ENCODE measurements at regions not wholly inside any gene's neighbourhood (a gene's known extent, or its start where the extent isn't known, plus 50 kb on each side); places are given as distances from the start of the nearest gene placed in this dataset.
A peak's percentile ranks its signal among the peaks of the same experiment; 100 is the strongest.

DNA sequence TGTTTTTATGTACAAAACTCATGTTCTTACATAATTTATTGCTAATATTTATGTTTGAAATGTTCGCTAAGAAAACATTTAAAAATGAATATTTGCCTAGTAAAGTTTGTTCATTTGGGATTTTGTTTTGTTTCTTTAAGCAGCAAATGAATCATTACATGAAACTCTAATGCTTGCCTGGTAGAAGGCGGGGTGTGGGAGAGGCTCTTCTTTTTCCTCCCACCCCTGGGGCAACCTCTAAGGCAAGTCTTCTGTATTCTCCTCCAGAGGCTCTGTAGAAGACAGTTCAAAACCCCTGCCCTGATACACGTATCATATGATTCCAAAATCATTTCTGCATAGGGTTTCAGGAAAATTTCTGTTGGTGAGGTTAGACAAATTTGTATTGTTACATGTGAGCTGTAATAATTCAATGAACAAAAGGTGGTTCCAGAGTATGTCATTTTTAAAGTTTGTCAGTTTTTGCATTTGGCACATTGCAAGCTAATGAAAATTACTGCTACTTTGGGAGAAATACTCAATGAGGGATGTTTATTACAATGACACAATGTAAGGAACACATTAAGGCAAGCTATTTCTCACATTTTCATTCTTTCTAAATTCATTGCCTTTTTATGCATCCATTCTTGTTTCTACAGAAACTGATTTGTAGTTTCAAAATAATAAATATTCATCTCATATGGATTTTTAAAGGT, 302.3 kb upstream of the UBE2E3 start:
- intact Hi-C loops (cut with DNase I) = no loop called here

GRCh38 chr2:180677200-180677599, 303.2 kb upstream of the UBE2E3 start:
- no peak for DNase-seq
- intact Hi-C loops (cut with DNase I) = no loop called here

More for the DNA sequence above, 302.3 kb upstream of the UBE2E3 start:
- DNase-seq = peak in 7 of 42 donors; percentile 13 to 63 (median 34)

DNA sequence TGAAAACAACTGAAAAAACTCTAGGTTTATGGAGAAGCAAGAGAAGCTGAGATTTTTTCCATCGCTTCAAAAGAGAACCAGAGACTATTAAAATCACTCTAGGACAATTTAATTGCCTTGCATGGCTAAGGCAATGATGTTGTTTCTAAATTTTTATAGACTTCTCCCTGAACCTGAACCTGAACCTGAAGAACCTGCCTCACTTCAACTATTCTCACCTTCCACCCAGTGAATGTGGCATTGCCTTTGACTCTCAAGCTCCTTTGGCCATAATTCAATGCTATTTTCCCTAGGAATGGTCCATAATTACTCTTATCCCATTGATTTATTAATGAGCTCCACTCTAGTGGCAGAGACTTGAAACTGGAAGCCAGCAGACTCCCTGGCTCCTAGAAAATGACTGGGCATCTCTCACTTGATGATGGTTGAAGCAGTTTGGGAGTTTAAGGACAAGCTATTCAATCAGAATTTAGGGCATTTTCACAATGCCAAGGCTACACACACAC, 303.8 kb upstream of the UBE2E3 start:
- intact Hi-C loops (cut with DNase I) = no loop called here

GRCh38 chr2:180675170-180675569, 305.2 kb upstream of the UBE2E3 start:
- intact Hi-C loops (cut with DNase I) = no loop called here
- no peak for DNase-seq

More for the DNA sequence above, 303.8 kb upstream of the UBE2E3 start:
- no peak for DNase-seq

DNA sequence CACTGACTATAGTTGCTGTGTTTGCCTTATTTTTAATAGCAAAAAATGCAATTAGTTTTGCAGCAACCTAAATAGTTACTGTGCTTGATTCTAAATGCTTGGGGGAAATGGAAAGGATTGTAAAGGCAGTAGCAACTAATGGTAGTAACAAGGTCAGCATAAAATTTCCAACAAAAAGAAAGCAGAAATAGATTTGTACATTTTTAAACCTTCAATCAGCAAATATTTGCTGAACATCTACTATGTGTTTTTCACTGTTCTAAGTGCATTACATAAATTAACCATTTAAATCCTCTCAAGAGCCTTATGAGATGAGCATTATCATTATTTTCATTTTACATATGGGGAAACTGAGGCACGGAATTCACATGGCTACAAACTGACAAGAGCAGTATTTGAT, 308.0 kb upstream of the UBE2E3 start:
- intact Hi-C loops (cut with DNase I) = no loop called here
- DNase-seq = no peak

GRCh38 chr2:180670302-180671003, 310.0 kb upstream of the UBE2E3 start:
- no peak for DNase-seq
- intact Hi-C loops (cut with DNase I) = no loop called here

DNA sequence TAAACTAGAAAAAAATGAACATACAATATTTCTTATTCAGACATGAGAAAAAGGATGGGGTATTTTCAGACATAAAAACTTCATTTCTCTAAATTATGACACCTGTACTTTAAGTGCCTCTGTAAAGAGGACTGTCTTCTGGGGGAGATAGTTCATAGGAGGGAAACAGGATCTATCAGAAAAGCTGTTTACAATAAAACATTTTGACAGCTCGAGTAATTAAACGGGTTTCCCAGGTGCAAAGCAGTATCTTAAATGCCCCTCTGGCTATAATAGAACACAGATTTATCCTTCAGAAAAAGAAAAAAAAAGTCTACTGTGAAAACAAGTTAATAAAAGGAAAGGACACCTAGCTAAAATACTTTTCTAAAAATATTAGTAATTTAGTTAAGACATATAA, 311.4 kb upstream of the UBE2E3 start:
- intact Hi-C loops (cut with DNase I) = no loop called here
- no peak for DNase-seq

GRCh38 chr2:180664507-180664906, 315.9 kb upstream of the UBE2E3 start:
- intact Hi-C loops (cut with DNase I) = no loop called here
- no peak for DNase-seq

DNA sequence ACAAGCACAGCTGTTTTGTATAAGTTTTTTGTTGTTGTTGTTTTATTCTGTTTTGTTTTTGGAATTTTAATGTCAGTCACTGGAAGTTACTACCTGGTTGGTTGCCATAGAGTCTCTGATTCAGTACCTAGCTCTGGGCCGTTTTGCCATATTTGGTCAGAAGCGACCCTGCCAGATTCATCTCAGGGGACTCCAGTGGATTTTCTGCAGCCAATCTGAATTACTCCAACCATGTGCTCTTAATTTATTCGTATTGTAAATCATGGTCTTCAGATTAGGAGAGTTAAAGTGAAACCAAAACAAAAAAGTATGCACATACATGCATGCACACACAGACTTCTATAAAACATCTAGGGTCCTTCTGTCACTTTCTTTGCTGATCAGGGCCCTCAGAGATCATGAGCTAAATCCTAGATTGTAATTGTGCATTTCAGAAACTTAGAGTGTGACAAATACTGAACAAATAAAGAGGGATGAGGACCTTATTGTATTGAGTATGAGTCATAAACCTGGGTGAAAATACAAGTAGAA, 317.4 kb upstream of the UBE2E3 start:
- DNase-seq = no peak
- intact Hi-C loops (cut with DNase I) = no loop called here

DNA sequence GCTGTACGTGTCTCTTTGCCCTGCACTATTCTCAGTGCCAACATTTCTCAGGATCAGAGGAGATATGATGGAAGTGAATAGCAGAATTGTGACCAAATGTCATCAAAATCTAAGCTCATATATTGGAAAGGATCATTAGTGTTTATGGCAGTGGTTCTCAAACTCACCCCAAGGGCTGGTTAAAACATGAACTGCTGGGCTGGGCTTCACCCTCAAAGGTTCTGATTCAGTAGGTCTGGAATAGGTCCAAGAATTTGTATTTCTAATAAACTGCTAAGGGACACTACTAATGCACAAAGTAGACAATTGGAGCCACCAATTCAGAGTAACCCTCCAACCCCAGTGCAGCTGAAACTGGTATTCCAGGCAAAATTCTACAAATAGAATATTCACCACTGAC, 317.9 kb upstream of the UBE2E3 start:
- intact Hi-C loops (cut with DNase I) = no loop called here
- DNase-seq = no peak

DNA sequence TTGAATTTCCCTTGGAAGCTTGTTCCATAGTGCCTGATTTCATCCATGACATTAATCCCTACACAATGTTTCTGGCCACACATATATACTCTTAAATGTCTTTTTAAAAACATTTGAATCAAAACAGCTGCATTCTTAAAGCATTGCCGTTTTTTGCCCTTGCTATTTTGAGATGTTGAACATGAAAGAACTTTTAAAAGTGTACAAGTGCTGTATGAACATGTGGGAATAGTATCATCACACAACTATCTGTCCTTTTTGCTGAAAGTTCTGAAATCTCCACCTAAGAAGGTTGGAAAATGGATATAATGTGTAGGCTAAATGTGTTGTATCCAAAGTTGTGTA, 318.7 kb upstream of the UBE2E3 start:
- DNase-seq = no peak
- intact Hi-C loops (cut with DNase I) = no loop called here

DNA sequence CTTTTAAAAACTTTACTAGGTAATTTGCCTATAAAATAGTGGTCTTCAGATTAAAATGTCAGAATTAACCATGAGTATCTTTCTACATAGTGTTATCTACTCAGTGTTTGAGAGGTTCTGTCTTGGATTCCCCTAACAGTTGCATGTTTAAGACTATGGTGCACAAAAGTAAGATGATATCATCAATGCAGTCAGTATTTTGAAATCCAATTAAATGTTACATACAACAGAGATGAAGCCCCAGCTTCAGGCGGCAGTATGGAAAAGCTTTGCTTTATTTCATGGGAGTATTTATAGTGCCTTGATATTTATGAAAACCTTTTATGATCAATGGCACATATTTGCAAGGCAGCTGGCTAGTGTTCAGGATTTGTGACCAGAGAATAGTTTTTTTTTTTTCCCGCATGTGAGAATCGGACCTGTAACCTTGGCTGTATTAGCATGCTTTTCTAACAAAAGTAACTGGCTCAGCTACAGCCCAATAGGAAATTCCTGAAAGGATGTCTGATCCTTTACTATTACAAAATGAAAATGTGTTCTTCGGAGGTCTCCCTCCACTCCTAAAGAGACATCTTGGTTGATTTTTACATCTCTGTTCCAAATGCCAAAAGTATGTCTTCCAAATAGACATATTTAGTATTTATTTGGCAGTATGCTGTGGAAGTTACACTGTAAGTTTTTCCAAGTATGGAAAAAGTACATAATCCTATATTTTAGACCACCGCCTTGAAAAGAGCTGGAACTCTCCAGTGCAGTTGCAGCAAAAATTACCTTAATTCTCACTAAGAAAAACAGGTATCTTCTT, 319.3 kb upstream of the UBE2E3 start:
- DNase-seq = no peak
- intact Hi-C loops (cut with DNase I) = no loop called here

GRCh38 chr2:180660207-180660606, 320.2 kb upstream of the UBE2E3 start:
- DNase-seq = no peak
- intact Hi-C loops (cut with DNase I) = no loop called here

- no peak for DNase-seq
- intact Hi-C loops (cut with DNase I) = no loop called here
These were observed 323.4 kb upstream of the UBE2E3 start for GRCh38 chr2:180657054-180657453.

DNA sequence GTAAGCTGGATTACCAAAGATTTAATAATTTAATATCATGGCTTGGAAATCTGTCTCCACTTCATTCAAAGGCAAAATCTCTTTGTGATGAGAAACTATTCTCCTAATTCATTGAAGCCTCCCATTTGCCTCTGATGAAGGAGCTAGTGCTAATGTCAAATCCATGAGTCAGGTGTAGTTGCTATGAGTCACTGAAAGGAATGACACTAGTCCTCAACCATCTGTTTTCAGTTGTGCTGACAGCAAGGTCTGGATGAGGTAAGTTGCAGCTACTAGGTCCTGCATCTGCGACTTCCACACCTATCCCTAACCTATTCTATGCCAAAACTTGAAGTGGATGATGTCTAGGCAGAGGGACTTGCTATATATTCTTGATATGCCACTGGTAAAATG, 324.0 kb upstream of the UBE2E3 start:
- intact Hi-C loops (cut with DNase I) = no loop called here
- peak in 10 of 42 donors; percentile 7 to 50 (median 24) for DNase-seq

DNA sequence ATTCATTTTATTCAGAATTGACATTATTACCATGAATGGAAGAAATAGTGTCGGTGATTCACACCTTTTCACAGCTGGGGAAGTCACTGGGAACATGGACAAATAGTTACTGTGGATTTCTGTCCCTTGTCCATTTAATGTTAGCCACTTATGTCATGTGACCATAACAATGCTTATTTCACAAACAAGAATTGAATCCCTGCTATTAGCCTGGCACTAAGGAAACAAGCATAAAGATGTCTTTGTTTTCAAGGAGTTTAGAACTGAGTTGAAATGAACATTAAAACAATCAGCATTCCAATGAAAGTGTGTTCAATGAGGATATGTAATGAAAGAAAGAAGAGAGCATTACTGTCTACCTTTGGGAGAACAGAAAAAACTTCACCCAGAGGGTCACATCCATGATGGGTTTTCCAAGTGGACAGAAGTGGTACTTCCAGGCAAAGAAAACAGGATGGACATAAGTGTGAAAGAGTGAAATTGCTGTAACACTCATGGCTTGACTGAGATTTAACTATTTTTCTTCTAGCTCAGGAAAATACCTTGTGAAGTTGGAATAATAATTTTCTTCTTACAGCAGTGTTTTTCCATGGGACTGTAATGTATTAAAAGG, 324.5 kb upstream of the UBE2E3 start:
- DNase-seq = peak in 1 of 42 donors; percentile 18
- intact Hi-C loops (cut with DNase I) = no loop called here

DNA sequence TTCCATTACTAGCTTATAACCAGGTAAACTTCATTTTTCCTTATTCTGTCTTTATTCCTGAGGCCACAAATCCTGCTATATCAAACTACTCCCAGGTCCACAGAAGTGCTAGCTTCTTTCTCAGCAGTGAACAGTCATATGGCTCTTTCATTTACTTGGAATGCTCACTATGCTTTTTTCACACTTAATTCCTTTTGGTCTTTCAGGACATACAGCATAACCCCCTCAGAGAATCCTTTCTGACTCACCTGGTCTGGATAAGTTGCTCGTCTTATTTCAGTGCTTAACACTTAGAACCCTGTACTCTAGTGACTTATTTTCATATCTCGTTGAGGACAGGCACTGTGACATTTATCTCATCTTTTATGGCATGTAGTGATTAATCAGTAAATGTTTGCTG, 325.0 kb upstream of the UBE2E3 start:
- no peak for DNase-seq
- intact Hi-C loops (cut with DNase I) = no loop called here

- intact Hi-C loops (cut with DNase I) = no loop called here
- DNase-seq = no peak
These were observed 326.9 kb upstream of the UBE2E3 start for GRCh38 chr2:180653481-180653880.

DNA sequence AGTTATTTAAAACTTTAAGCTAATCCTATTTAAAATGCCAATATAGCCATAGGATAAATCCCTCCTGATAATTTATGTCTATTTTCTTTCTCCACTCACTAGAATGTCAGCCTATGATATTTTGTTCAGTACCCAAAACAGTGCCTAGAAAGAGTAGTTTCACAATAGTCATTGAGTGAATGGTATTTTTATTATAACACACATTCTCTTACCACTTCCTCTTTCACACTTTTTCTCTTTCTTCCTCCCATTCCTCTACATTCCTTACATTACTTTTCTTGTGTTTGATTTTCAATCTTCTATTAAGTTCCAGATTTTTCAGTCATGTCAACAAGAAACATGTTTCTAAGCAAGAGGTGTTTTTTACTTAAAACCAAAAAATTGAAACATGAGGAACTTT, 327.6 kb upstream of the UBE2E3 start:
- no peak for DNase-seq
- intact Hi-C loops (cut with DNase I) = no loop called here
